PFSK-1 (cell line): ENCODE measurements at regions not wholly inside any gene's neighbourhood (a gene's known extent, or its start where the extent isn't known, plus 50 kb on each side); places are given as distances from the start of the nearest gene placed in this dataset.

Experiments
- FOXP2 ChIP-seq: optimal IDR thresholded peaks from 2 replicates; pipeline ENCODE3; 2011; ENCODE audit warnings: borderline replicate concordance, control low read depth, inconsistent platforms; ENCODE audit not compliant: insufficient read depth; ENCODE audit errors: extremely low read length, extremely low read depth
- POLR2AphosphoS5 ChIP-seq: IDR thresholded peaks from 2 replicates; pipeline ENCODE4 v1.6.1; 2012; ENCODE audit warnings: low read depth, mild to moderate bottlenecking, control low read depth, low read length, moderate library complexity
- REST ChIP-seq, 2 experiments: IDR thresholded peaks; 2 replicates each; pipeline versions ENCODE4 v1.6.1 to v1.8.0; 2011 to 2012; ENCODE audit warnings: low read depth in 2 of 2, low read length in 2 of 2, control low read depth in 1 of 2, inconsistent platforms in 1 of 2, mild to moderate bottlenecking in 1 of 2, moderate library complexity in 1 of 2; ENCODE audit not compliant: insufficient read depth in 1 of 2
- SIN3A ChIP-seq: IDR thresholded peaks from 2 replicates; pipeline ENCODE4 v1.6.1; 2012; ENCODE audit warnings: mild to moderate bottlenecking, low read length, moderate library complexity, borderline replicate concordance; ENCODE audit not compliant: insufficient read depth
- TAF1 ChIP-seq: IDR thresholded peaks from 2 replicates; pipeline ENCODE4 v1.6.1; 2012; ENCODE audit warnings: low read length, control low read depth, borderline replicate concordance; ENCODE audit not compliant: insufficient read depth

- TF ChIP-seq POLR2AphosphoS5: no peak
- no peak for TF ChIP-seq TAF1
- no peak for TF ChIP-seq REST (IDR thresholded peaks at IDR 0.05; ENCODE audit: insufficient read depth in 1 of 2, low read depth in 2 of 2, low read length in 2 of 2)
- no peak for TF ChIP-seq SIN3A
- TF ChIP-seq FOXP2: no peak
Measured at GRCh38 chr3:99348451-99348850, 289.9 kb upstream of the COL8A1 start.

- TF ChIP-seq FOXP2 (no peak), TAF1 (no peak), SIN3A (no peak), REST (IDR thresholded peaks at IDR 0.05; ENCODE audit: insufficient read depth in 1 of 2, low read depth in 2 of 2, low read length in 2 of 2) (no peak), POLR2AphosphoS5 (no peak)
Measured at GRCh38 chr3:99344216-99344615, 294.2 kb upstream of the COL8A1 start.

- no peak for TF ChIP-seq REST (IDR thresholded peaks at IDR 0.05; ENCODE audit: insufficient read depth in 1 of 2, low read depth in 2 of 2, low read length in 2 of 2)
- no peak for TF ChIP-seq FOXP2
- no peak for TF ChIP-seq POLR2AphosphoS5
- no peak for TF ChIP-seq SIN3A
- TF ChIP-seq TAF1: no peak
Measured at GRCh38 chr3:99342383-99342782, 296.0 kb upstream of the COL8A1 start.

- no peak for TF ChIP-seq FOXP2
- TF ChIP-seq REST (IDR thresholded peaks at IDR 0.05; ENCODE audit: insufficient read depth in 1 of 2, low read depth in 2 of 2, low read length in 2 of 2): no peak
- no peak for TF ChIP-seq SIN3A
- TF ChIP-seq TAF1: no peak
- TF ChIP-seq POLR2AphosphoS5: no peak
Measured at GRCh38 chr3:99339222-99339621, 299.2 kb upstream of the COL8A1 start.

GRCh38 chr3:99332718-99333117 is 305.7 kb upstream of the COL8A1 start:
- TF ChIP-seq SIN3A: no peak
- TF ChIP-seq POLR2AphosphoS5: no peak
- TF ChIP-seq REST (IDR thresholded peaks at IDR 0.05; ENCODE audit: insufficient read depth in 1 of 2, low read depth in 2 of 2, low read length in 2 of 2): no peak
- no peak for TF ChIP-seq TAF1
- no peak for TF ChIP-seq FOXP2
